Subcutaneous abdominal adipose tissue (tissue), 5 donors: ENCODE measurements at regions not wholly inside any gene's neighbourhood (a gene's known extent, or its start where the extent isn't known, plus 50 kb on each side); places are given as distances from the start of the nearest gene placed in this dataset.

Source experiments
- H3K27ac ChIP-seq: one replicate; pipeline ENCODE4 v1.7.0; 2013; ENCODE audit warnings: low read depth, mild to moderate bottlenecking, inconsistent platforms, low read length, moderate library complexity
- H3K27me3 ChIP-seq, 5 donors: one replicate each; pipeline ENCODE4 v1.7.0; 2013; ENCODE audit warnings: low read length in 5 of 5, inconsistent platforms in 1 of 5; ENCODE audit not compliant: control insufficient read depth in 5 of 5, insufficient read depth in 4 of 5
- H3K36me3 ChIP-seq, 5 donors: one replicate each; pipeline ENCODE4 v1.7.0; 2013; ENCODE audit warnings: low read length in 5 of 5; ENCODE audit not compliant: control insufficient read depth in 5 of 5, insufficient read depth in 5 of 5
- H3K4me1 ChIP-seq, 5 donors: one replicate each; pipeline ENCODE4 v1.7.0; 2013; ENCODE audit warnings: low read length in 5 of 5, mild to moderate bottlenecking in 3 of 5, moderate library complexity in 1 of 5; ENCODE audit not compliant: control insufficient read depth in 5 of 5, insufficient read depth in 5 of 5
- H3K4me3 ChIP-seq, 5 donors: one replicate each; pipeline ENCODE4 v1.7.0; 2013; ENCODE audit warnings: low read length in 5 of 5, low read depth in 1 of 5
- H3K9ac ChIP-seq, 5 donors: one replicate each; pipeline ENCODE4 v1.7.0; 2013; ENCODE audit warnings: low read length in 5 of 5, mild to moderate bottlenecking in 4 of 5, moderate library complexity in 3 of 5
- H3K9me3 ChIP-seq, 5 donors: one replicate each; pipeline ENCODE4 v1.7.0; 2013; ENCODE audit warnings: low read length in 5 of 5; ENCODE audit not compliant: control insufficient read depth in 5 of 5
- donor health status: healthy.
- donor health status: healthy.
- donor health status: healthy.
- donor health status: healthy.
- donor health status: healthy.

GRCh38 chr4:101528526-101528925, 181.2 kb upstream of the PPP3CA start:
- H3K4me1 ChIP-seq, result no peaks in the 10 kb centered on the region
- H3K36me3 ChIP-seq, result no peaks in the 10 kb centered on the region
- no peak overlapping the region for H3K27ac ChIP-seq
- H3K9me3 ChIP-seq, result no peaks in the 10 kb centered on the region
- H3K4me3 ChIP-seq, result no peak overlapping the region
- H3K9ac ChIP-seq, result no peak overlapping the region
- H3K27me3 ChIP-seq, result no peaks in the 10 kb centered on the region

GRCh38 chr4:101527188-101527587, 179.9 kb upstream of the PPP3CA start:
- Histone ChIP-seq H3K27ac (no peak overlapping the region), H3K9ac (no peak overlapping the region), H3K27me3 (no peaks in the 10 kb centered on the region), H3K4me1 (no peaks in the 10 kb centered on the region), H3K4me3 (no peak overlapping the region), H3K9me3 (no peaks in the 10 kb centered on the region), H3K36me3 (no peaks in the 10 kb centered on the region)

DNA sequence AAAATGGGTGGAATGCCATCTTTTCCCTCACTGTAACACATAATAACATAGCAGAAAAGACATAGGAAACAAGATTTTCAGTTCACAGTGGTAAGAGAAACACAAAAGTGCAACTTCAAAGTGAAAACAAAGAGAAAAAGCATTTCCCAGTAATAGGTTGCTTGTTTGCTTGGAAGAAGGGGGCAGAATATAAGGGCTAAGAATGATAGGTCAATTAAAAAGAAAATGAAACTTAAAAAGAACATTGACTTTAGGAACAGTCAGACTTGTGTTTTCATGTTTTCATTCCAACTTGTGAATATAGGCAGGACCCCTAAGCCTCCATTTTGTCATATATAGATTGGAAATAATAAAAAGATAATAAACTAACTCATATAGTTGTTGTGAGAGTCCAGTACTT, 168.2 kb upstream of the PPP3CA start:
- no peak overlapping the region for H3K27ac ChIP-seq
- H3K9ac ChIP-seq, result no peak overlapping the region
- H3K27me3 ChIP-seq, result no peaks in the 10 kb centered on the region
- no peaks in the 10 kb centered on the region for H3K4me1 ChIP-seq
- H3K36me3 ChIP-seq, result no peaks in the 10 kb centered on the region
- H3K4me3 ChIP-seq, result no peak overlapping the region
- H3K9me3 ChIP-seq, result no peaks in the 10 kb centered on the region

- Histone ChIP-seq H3K4me1 (no peaks in the 10 kb centered on the region), H3K9me3 (no peaks in the 10 kb centered on the region), H3K27ac (no peak overlapping the region), H3K36me3 (no peaks in the 10 kb centered on the region), H3K4me3 (no peak overlapping the region), H3K27me3 (no peaks in the 10 kb centered on the region), H3K9ac (no peak overlapping the region)
Measured at GRCh38 chr4:101515099-101515498, 167.8 kb upstream of the PPP3CA start.

GRCh38 chr4:101512416-101512815, 165.1 kb upstream of the PPP3CA start:
- no peaks in the 10 kb centered on the region for H3K36me3 ChIP-seq
- no peak overlapping the region for H3K4me3 ChIP-seq
- no peaks in the 10 kb centered on the region for H3K4me1 ChIP-seq
- H3K27ac ChIP-seq, result no peak overlapping the region
- no peaks in the 10 kb centered on the region for H3K27me3 ChIP-seq
- no peaks in the 10 kb centered on the region for H3K9me3 ChIP-seq
- H3K9ac ChIP-seq, result no peak overlapping the region

DNA sequence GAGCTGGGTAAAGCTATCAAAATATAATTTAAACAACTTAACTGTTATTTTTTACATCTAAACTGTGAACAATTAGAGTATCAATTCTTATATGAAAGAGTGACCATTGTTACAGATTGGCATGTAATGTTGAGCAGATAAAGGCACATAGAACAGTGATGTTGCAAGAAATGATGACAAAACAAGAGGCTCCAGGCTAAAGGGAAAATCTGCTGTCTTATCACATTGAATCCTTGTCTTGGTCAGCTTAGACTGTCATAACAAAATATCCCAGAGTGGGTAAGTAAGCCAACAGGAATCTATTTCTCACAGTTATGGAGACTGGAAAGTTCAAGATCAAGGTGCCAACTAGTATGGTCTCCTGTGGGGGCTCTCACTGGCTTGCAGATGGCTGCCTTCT, 154.1 kb upstream of the PPP3CA start:
- no peaks in the 10 kb centered on the region for H3K36me3 ChIP-seq
- H3K27ac ChIP-seq, result no peak overlapping the region
- no peak overlapping the region for H3K9ac ChIP-seq
- H3K4me3 ChIP-seq, result no peak overlapping the region
- H3K27me3 ChIP-seq, result no peaks in the 10 kb centered on the region
- H3K4me1 ChIP-seq, result no peaks in the 10 kb centered on the region
- H3K9me3 ChIP-seq, result no peaks in the 10 kb centered on the region

GRCh38 chr4:101500742-101501141, 153.4 kb upstream of the PPP3CA start:
- Histone ChIP-seq H3K9ac (no peak overlapping the region), H3K27ac (no peak overlapping the region), H3K9me3 (no peaks in the 10 kb centered on the region), H3K36me3 (no peaks in the 10 kb centered on the region), H3K4me3 (no peak overlapping the region), H3K27me3 (no peaks in the 10 kb centered on the region), H3K4me1 (no peaks in the 10 kb centered on the region)

GRCh38 chr4:101475246-101475645, 127.9 kb upstream of the PPP3CA start:
- H3K4me3 ChIP-seq, result no peak overlapping the region
- no peaks in the 10 kb centered on the region for H3K27me3 ChIP-seq
- H3K27ac ChIP-seq, result no peak overlapping the region
- no peaks in the 10 kb centered on the region for H3K4me1 ChIP-seq
- no peak overlapping the region for H3K9ac ChIP-seq
- H3K9me3 ChIP-seq, result peaks cover 0 to 2% (median 0%) of the 10 kb centered on the region in 5 donors
- H3K36me3 ChIP-seq, result no peaks in the 10 kb centered on the region

DNA sequence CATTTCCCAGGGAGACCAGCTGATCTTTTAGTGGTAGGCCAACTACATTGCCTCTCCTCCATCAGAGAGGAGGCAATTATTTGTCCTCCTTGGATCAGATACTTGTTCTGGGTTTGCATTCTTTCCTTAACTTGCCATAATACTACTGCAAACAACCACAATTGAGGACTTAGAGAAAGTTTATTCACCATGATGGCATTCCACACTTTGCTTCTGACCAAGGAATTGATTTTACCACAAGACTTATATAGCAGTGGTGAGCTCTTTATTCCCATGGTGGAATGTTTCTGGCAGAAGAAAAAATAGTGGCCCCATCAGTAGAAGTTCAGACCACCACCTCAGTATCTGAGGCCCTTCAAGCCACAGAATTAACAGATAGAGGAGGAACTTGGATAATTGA, 123.9 kb upstream of the PPP3CA start:
- H3K4me1 ChIP-seq, result no peaks in the 10 kb centered on the region
- H3K9me3 ChIP-seq, result no peaks in the 10 kb centered on the region
- H3K27ac ChIP-seq, result no peak overlapping the region
- H3K27me3 ChIP-seq, result no peaks in the 10 kb centered on the region
- no peaks in the 10 kb centered on the region for H3K36me3 ChIP-seq
- no peak overlapping the region for H3K4me3 ChIP-seq
- H3K9ac ChIP-seq, result no peak overlapping the region

DNA sequence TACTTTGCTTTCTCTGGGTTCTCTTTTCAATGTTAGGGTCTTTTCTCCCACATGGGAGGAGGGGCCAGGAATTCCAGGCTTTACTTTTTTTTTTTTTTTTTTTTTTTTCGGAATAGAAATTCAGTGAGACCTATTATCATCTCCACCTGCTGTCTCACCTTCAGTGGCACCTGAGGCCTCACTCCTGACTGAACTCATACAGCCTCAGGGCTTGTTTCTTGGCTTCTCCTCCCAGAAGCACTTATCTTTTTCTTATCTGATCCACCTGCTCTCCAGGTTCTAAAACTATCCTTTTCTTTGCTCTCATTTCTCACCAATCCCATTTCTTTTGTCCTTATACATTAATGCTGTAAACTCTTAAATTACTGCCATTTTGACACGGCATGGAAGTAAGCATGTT, 117.3 kb upstream of the PPP3CA start:
- H3K36me3 ChIP-seq, result no peaks in the 10 kb centered on the region
- H3K9ac ChIP-seq, result no peak overlapping the region
- H3K27me3 ChIP-seq, result no peaks in the 10 kb centered on the region
- H3K27ac ChIP-seq, result no peak overlapping the region
- peaks cover 0 to 3% (median 0%) of the 10 kb centered on the region in 5 donors for H3K4me1 ChIP-seq
- H3K9me3 ChIP-seq, result peaks cover 0 to 3% (median 0%) of the 10 kb centered on the region in 5 donors
- H3K4me3 ChIP-seq, result no peak overlapping the region

DNA sequence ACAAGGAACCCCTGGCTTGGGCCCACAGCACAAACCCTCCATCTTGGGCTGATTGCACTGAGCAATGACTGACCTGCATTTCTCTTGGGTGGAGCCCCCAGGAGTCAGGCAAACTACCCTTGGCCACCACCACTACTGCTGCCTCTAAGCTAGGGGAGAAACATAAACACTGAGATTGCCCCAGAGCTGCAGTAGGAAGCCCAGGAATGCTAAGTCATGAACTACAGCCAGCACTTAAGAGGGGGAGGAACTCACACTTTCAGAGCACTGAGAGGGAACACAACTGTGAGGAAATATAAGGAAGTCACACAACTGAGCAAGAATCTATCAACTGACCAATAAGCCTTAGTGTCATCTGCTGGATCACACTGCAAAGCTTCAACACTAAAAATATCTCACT, 111.6 kb upstream of the PPP3CA start:
- H3K27me3 ChIP-seq, result no peaks in the 10 kb centered on the region
- H3K9ac ChIP-seq, result no peak overlapping the region
- H3K4me3 ChIP-seq, result no peak overlapping the region
- H3K4me1 ChIP-seq, result peaks cover 0 to 3% (median 0%) of the 10 kb centered on the region in 5 donors
- H3K36me3 ChIP-seq, result no peaks in the 10 kb centered on the region
- H3K9me3 ChIP-seq, result peaks cover 0 to 3% (median 2%) of the 10 kb centered on the region in 5 donors
- H3K27ac ChIP-seq, result no peak overlapping the region
